ENCODE measurements at regions not wholly inside any gene's neighbourhood (a gene's known extent, or its start where the extent isn't known, plus 50 kb on each side); places are given as distances from the start of the nearest gene placed in this dataset.
A peak's percentile ranks its signal among the peaks of the same experiment; 100 is the strongest.

GRCh38 chr20:4608861-4609260 is 77.4 kb upstream of the PRNP start:
- no peak for DNase-seq
- Histone ChIP-seq H3K27me3 (ENCODE audit: control insufficient read depth, insufficient read depth, low read length) (no peaks in the 10 kb centered on the region), H3K4me3 (ENCODE audit: insufficient read depth, low read depth, low read length) (no peak overlapping the region), H3K36me3 (replicated peaks; ENCODE audit: control insufficient read depth, insufficient read depth, low read length) (no peaks in the 10 kb centered on the region)

- Histone ChIP-seq H3K36me3 (replicated peaks; ENCODE audit: control insufficient read depth, insufficient read depth, low read length) (no peaks in the 10 kb centered on the region), H3K27me3 (ENCODE audit: control insufficient read depth, insufficient read depth, low read length) (no peaks in the 10 kb centered on the region), H3K4me3 (ENCODE audit: insufficient read depth, low read depth, low read length) (no peak overlapping the region)
- peak; percentile 78 for DNase-seq
Observed at GRCh38 chr20:4607287-4607713, 79.0 kb upstream of the PRNP start.

GRCh38 chr20:4606051-4606450 is 80.2 kb upstream of the PRNP start:
- Histone ChIP-seq H3K27me3 (ENCODE audit: control insufficient read depth, insufficient read depth, low read length) (no peaks in the 10 kb centered on the region), H3K4me3 (ENCODE audit: insufficient read depth, low read depth, low read length) (no peak overlapping the region), H3K36me3 (replicated peaks; ENCODE audit: control insufficient read depth, insufficient read depth, low read length) (no peaks in the 10 kb centered on the region)
- no peak for DNase-seq

DNA sequence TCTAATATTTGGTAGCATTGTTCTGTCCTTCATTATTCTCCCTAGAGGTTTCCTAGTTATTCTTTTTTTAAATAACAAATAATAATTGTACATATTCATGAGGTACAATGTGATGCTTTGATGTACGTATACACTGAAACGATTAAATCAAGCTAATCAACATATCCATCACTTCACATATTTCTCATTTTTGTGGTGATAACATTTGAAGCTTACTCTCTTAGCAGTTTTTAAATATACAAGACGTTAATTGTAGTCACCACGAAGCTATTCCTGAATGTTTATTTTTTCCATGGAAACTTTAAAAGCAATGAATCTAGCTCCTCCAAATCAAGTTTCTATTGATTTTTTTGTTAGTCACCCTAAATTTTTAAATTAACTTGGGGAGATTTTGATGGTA is 81.1 kb upstream of the PRNP start:
- DNase-seq, result no peak
- H3K4me3 ChIP-seq (ENCODE audit: insufficient read depth, low read depth, low read length), result no peak overlapping the region
- H3K36me3 ChIP-seq (replicated peaks; ENCODE audit: control insufficient read depth, insufficient read depth, low read length), result no peaks in the 10 kb centered on the region
- H3K27me3 ChIP-seq (ENCODE audit: control insufficient read depth, insufficient read depth, low read length), result no peaks in the 10 kb centered on the region

GRCh38 chr20:4604580-4604979 is 81.7 kb upstream of the PRNP start:
- Histone ChIP-seq H3K4me3 (ENCODE audit: insufficient read depth, low read depth, low read length) (no peak overlapping the region), H3K36me3 (replicated peaks; ENCODE audit: control insufficient read depth, insufficient read depth, low read length) (no peaks in the 10 kb centered on the region), H3K27me3 (ENCODE audit: control insufficient read depth, insufficient read depth, low read length) (no peaks in the 10 kb centered on the region)
- DNase-seq, result no peak

GRCh38 chr20:4603724-4604123 is 82.5 kb upstream of the PRNP start:
- Histone ChIP-seq H3K36me3 (replicated peaks; ENCODE audit: control insufficient read depth, insufficient read depth, low read length) (no peaks in the 10 kb centered on the region), H3K27me3 (ENCODE audit: control insufficient read depth, insufficient read depth, low read length) (no peaks in the 10 kb centered on the region), H3K4me3 (ENCODE audit: insufficient read depth, low read depth, low read length) (no peak overlapping the region)
- no peak for DNase-seq

DNA sequence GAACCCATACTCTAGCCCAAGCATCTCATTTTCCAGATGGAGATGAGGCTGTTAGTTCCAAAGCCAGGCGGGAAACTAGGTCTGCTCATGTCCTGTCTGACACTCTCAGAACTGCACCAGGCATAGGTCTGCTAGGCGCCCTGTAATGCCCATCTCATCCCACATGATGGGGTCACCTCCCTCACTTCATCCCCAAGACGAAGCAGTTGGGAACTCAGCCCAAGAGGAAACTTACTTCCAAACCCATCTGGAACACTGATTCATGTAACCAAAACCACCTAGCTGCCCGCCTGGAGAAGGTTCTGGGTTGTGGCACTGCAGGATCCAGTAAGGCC is 84.0 kb upstream of the PRNP start:
- no peak overlapping the region for H3K4me3 ChIP-seq (ENCODE audit: insufficient read depth, low read depth, low read length)

DNA sequence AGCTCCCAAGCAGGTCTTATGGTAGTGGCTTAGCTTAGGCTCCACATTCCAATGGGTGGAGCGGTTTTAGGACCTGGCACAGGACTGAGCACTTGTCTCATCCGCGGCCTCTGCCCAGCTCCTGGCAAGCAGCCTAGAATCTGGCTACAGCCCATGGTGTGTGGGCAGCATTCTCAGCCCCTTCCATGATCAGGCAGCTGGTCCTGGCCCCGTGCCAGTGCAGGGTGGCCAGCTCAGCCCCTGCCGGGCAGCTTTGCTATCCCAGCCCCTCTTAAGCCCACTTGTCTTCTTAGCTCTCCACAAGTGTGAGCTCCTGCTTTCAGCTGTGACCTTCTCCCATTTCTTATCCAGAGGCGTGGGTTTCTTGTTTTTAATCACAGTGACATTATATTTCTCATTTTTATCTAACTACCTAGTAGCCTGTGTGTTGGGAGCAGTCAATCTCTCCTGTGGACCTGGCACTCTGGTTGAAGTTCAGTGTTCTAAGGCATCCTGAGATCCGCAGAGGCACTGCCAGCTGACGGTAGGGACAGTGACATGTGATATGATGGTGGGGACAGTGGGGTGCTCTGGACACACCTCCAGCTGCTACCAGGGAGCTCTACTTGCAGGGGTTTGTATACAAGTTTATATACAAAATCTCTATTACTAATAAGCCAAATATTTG is 84.5 kb upstream of the PRNP start:
- Histone ChIP-seq H3K4me3 (ENCODE audit: insufficient read depth, low read depth, low read length) (no peak overlapping the region), H3K27me3 (ENCODE audit: control insufficient read depth, insufficient read depth, low read length) (no peaks in the 10 kb centered on the region), H3K36me3 (replicated peaks; ENCODE audit: control insufficient read depth, insufficient read depth, low read length) (no peaks in the 10 kb centered on the region)
- DNase-seq, result no peak

More for the DNA sequence above, 84.0 kb upstream of the PRNP start:
- DNase-seq, result no peak
- H3K27me3 ChIP-seq (ENCODE audit: control insufficient read depth, insufficient read depth, low read length), result no peaks in the 10 kb centered on the region
- H3K36me3 ChIP-seq (replicated peaks; ENCODE audit: control insufficient read depth, insufficient read depth, low read length), result no peaks in the 10 kb centered on the region

GRCh38 chr20:4600308-4601014 is 85.8 kb upstream of the PRNP start:
- Histone ChIP-seq H3K27me3 (ENCODE audit: control insufficient read depth, insufficient read depth, low read length) (no peaks in the 10 kb centered on the region), H3K36me3 (replicated peaks; ENCODE audit: control insufficient read depth, insufficient read depth, low read length) (no peaks in the 10 kb centered on the region), H3K4me3 (ENCODE audit: insufficient read depth, low read depth, low read length) (no peak overlapping the region)
- DNase-seq, result no peak

GRCh38 chr20:4597215-4597614 is 89.0 kb upstream of the PRNP start:
- Histone ChIP-seq H3K27me3 (ENCODE audit: control insufficient read depth, insufficient read depth, low read length) (peaks cover 2% of the 10 kb centered on the region; the same call in 1 of the 2 replicates), H3K36me3 (replicated peaks; ENCODE audit: control insufficient read depth, insufficient read depth, low read length) (no peaks in the 10 kb centered on the region), H3K4me3 (ENCODE audit: insufficient read depth, low read depth, low read length) (no peak overlapping the region)
- no peak for DNase-seq

DNA sequence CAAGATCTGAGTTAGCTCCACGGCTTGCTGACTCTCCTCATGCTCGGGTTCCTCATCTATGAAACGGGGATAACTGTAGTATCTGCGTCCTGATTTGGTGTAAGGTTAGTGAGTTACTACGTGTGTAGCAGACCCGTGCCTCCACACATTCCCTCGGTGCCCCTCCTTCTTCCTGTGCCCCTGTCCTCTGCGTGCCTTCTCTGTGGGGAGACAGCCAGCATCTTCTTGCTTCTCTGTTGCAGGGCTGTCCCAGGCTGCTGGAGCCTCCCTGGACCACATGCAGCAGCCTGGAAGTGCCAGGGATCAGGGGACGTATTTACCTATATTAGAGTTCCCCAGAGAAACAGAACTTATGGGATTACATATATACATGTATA is 93.1 kb upstream of the PRNP start:
- peaks cover 3% of the 10 kb centered on the region; the same call in 1 of the 2 replicates for H3K27me3 ChIP-seq (ENCODE audit: control insufficient read depth, insufficient read depth, low read length)
- H3K4me3 ChIP-seq (ENCODE audit: insufficient read depth, low read depth, low read length), result no peak overlapping the region
- no peak for DNase-seq

GRCh38 chr20:4592316-4593148 is 93.7 kb upstream of the PRNP start:
- Histone ChIP-seq H3K36me3 (replicated peaks; ENCODE audit: control insufficient read depth, insufficient read depth, low read length) (no peaks in the 10 kb centered on the region), H3K27me3 (ENCODE audit: control insufficient read depth, insufficient read depth, low read length) (peaks cover 3% of the 10 kb centered on the region; the same call in 1 of the 2 replicates), H3K4me3 (ENCODE audit: insufficient read depth, low read depth, low read length) (peak overlapping the region; percentile 32)
- peak; percentile 91 for DNase-seq

More for the DNA sequence above, 93.1 kb upstream of the PRNP start:
- no peaks in the 10 kb centered on the region for H3K36me3 ChIP-seq (replicated peaks; ENCODE audit: control insufficient read depth, insufficient read depth, low read length)

DNA sequence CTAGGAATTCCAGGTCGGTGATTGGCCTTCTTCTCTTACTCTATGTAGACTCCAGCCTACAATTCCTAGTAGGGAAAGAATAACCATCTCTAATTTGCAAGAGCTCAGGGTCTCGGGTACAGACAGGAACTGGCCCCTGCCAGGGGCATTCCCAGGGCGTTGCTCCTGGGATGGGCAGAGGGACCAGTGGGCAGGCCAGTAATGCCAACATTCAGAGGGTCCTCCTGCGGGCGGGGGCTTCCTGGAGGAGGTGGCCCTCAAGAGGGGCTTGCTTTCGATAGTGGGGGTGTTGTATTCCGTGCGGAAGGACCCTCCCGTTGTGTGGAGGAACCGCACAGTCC is 94.3 kb upstream of the PRNP start:
- H3K4me3 ChIP-seq (ENCODE audit: insufficient read depth, low read depth, low read length), result no peak overlapping the region
- no peak for DNase-seq
- peaks cover 3% of the 10 kb centered on the region; the same call in 1 of the 2 replicates for H3K27me3 ChIP-seq (ENCODE audit: control insufficient read depth, insufficient read depth, low read length)
- no peaks in the 10 kb centered on the region for H3K36me3 ChIP-seq (replicated peaks; ENCODE audit: control insufficient read depth, insufficient read depth, low read length)

DNA sequence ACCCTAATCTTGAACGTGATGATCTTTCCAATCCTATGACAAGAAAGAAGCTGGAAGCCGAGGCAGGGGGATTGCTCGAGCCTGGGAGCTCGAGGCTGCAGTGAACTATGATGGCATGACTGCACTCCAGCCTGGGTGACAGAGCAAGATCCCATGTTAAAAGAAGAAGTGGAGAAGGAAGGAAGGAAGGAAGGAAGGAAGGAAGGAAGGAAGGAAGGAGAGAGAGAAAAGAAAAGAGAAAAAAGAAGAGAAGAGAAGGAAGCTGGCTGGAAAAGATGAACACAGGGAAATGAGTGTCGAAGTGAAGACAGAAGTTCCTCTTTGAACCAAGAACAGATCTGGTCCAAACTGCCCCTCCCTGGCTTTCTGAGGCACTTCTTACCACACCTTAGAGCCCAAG is 100.5 kb upstream of the PRNP start:
- H3K4me3 ChIP-seq (ENCODE audit: insufficient read depth, low read depth, low read length), result no peak overlapping the region

More for the DNA sequence above, 100.5 kb upstream of the PRNP start:
- DNase-seq, result no peak
- Histone ChIP-seq H3K36me3 (replicated peaks; ENCODE audit: control insufficient read depth, insufficient read depth, low read length) (no peaks in the 10 kb centered on the region), H3K27me3 (ENCODE audit: control insufficient read depth, insufficient read depth, low read length) (no peaks in the 10 kb centered on the region; the same call in 1 of the 2 replicates)

Data from H7 (cell line).